ENCODE measurements at regions not wholly inside any gene's neighbourhood (a gene's known extent, or its start where the extent isn't known, plus 50 kb on each side); places are given as distances from the start of the nearest gene placed in this dataset.

DNA sequence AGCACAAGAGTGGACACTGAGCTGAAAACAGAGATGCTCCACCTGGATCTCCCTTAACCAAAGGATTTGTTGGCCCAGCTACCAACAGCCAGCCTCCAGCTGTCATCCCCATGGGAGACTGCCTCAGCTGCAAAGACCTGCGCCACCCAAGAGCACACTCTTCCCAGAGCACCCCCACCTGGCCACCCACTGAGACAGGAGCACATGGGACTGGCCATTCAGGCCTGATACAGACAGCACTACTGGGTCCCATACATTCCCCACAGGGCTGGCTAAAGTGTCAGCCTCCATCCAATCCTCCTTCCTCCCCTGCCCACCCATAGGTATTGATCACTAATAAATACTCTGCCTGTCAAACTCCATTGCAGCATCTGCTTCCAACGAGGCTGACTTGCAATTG, 241.5 kb downstream of the BCL11B start:
- no peak for DNase-seq
- no peak for ATAC-seq
- Histone ChIP-seq H3K27me3 (ENCODE audit: control insufficient read depth, insufficient read depth, low read length) (no peaks in the 10 kb centered on the region), H3K27ac (ENCODE audit: low read length) (no peak overlapping the region), H3K4me3 (ENCODE audit: low read length) (no peak overlapping the region), H3K36me3 (ENCODE audit: control insufficient read depth, insufficient read depth, low read length) (no peaks in the 10 kb centered on the region), H3K4me1 (ENCODE audit: control insufficient read depth, insufficient read depth, low read length) (peaks cover 6% of the 10 kb centered on the region), H3K9me3 (ENCODE audit: control insufficient read depth, insufficient read depth, low read length) (no peaks in the 10 kb centered on the region)
- Mint-ChIP-seq H3K4me1 (peaks cover 8% of the 10 kb centered on the region in 2 donors), H3K36me3 (no peaks in the 10 kb centered on the region), H3K27me3 (ENCODE audit: low read depth in 2 of 2) (peaks cover 0 to 2% of the 10 kb centered on the region in 2 donors), H3K27ac (no peak overlapping the region), H3K4me3 (no peak overlapping the region), H3K9me3 (no peaks in the 10 kb centered on the region)
- TF ChIP-seq, protein P1, sequence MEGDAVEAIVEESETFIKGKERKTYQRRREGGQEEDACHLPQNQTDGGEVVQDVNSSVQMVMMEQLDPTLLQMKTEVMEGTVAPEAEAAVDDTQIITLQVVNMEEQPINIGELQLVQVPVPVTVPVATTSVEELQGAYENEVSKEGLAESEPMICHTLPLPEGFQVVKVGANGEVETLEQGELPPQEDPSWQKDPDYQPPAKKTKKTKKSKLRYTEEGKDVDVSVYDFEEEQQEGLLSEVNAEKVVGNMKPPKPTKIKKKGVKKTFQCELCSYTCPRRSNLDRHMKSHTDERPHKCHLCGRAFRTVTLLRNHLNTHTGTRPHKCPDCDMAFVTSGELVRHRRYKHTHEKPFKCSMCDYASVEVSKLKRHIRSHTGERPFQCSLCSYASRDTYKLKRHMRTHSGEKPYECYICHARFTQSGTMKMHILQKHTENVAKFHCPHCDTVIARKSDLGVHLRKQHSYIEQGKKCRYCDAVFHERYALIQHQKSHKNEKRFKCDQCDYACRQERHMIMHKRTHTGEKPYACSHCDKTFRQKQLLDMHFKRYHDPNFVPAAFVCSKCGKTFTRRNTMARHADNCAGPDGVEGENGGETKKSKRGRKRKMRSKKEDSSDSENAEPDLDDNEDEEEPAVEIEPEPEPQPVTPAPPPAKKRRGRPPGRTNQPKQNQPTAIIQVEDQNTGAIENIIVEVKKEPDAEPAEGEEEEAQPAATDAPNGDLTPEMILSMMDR (IDR thresholded peaks at IDR 0.05): no peak
- intact Hi-C loops (cut with micrococcal nuclease): no loop called here
- 73% methylated on average over 2 of the region's 2 CpGs for whole genome bisulfite sequencing (ENCODE audit: insufficient coverage)

DNA sequence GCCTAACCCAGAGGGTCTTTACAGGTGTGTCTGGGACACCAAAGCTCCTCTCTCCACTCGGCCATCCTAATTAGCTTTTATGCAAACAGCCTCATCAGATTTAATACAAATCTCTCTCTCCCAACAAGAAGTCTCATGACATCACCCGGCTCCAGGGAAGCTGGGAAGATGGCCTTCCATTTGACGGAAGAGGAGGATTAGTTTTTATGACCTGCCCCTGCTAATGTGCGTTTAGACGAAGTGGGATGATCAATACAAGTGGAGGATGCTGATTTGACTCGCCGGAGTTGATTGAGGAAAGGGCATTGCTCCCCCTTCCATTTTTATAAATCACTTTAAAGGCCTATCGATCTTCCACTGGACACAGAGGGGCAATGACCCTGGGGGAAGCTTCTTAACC, 239.2 kb downstream of the BCL11B start:
- H3K27ac ChIP-seq (ENCODE audit: low read length): no peak overlapping the region
- Mint-ChIP-seq H3K27me3 (ENCODE audit: low read depth in 2 of 2) (peaks cover 13% of the 10 kb centered on the region in 2 donors), H3K9me3 (no peaks in the 10 kb centered on the region), H3K27ac (no peak overlapping the region), H3K4me1 (peaks cover 6 to 9% of the 10 kb centered on the region in 2 donors), H3K4me3 (no peak overlapping the region), H3K36me3 (no peaks in the 10 kb centered on the region)
- TF ChIP-seq, protein P1 (IDR thresholded peaks at IDR 0.05): no peak
- no peaks in the 10 kb centered on the region for H3K36me3 ChIP-seq (ENCODE audit: control insufficient read depth, insufficient read depth, low read length)
- DNase-seq: no peak
- H3K4me1 ChIP-seq (ENCODE audit: control insufficient read depth, insufficient read depth, low read length): peaks cover 6% of the 10 kb centered on the region
- H3K4me3 ChIP-seq (ENCODE audit: low read length): no peak overlapping the region
- no peaks in the 10 kb centered on the region for H3K9me3 ChIP-seq (ENCODE audit: control insufficient read depth, insufficient read depth, low read length)
- intact Hi-C loops (cut with micrococcal nuclease): no loop called here
- H3K27me3 ChIP-seq (ENCODE audit: control insufficient read depth, insufficient read depth, low read length): no peaks in the 10 kb centered on the region
- ATAC-seq: no peak
- WGBS (ENCODE audit: insufficient coverage): 92% methylated on average over 8 of the region's 8 CpGs

DNA sequence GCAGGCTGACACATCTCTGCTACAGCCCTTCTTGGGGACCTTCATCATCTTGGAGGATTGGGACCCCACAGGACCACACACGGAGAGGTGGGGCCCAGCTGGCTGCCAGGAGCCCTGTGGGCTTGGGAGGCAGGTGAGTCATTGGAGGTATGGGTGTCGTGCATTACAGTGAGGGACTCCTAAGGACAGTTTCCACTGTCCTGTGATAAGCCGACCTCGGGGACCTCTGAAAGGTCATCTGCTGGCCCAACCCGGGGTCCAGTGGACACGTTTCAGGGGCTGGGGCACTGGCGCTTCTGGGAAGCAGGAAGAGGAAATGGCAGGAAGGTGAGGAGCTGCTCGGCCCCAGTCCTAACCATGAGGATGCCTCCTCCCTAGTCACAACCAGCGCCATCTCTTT, 238.0 kb downstream of the BCL11B start:
- Histone ChIP-seq H3K4me1 (ENCODE audit: control insufficient read depth, insufficient read depth, low read length) (peaks cover 6% of the 10 kb centered on the region), H3K27ac (ENCODE audit: low read length) (no peak overlapping the region), H3K36me3 (ENCODE audit: control insufficient read depth, insufficient read depth, low read length) (no peaks in the 10 kb centered on the region), H3K27me3 (ENCODE audit: control insufficient read depth, insufficient read depth, low read length) (no peaks in the 10 kb centered on the region), H3K9me3 (ENCODE audit: control insufficient read depth, insufficient read depth, low read length) (no peaks in the 10 kb centered on the region), H3K4me3 (ENCODE audit: low read length) (no peak overlapping the region)
- Mint-ChIP-seq H3K36me3 (no peaks in the 10 kb centered on the region), H3K27me3 (ENCODE audit: low read depth in 2 of 2) (peaks cover 13% of the 10 kb centered on the region in 2 donors), H3K9me3 (no peaks in the 10 kb centered on the region), H3K4me1 (peaks cover 6 to 9% of the 10 kb centered on the region in 2 donors), H3K4me3 (no peak overlapping the region), H3K27ac (no peak overlapping the region)
- 92% methylated on average over 7 of the region's 9 CpGs for WGBS (ENCODE audit: insufficient coverage)
- intact Hi-C loops (cut with micrococcal nuclease): no loop called here
- TF ChIP-seq, protein P1 (IDR thresholded peaks at IDR 0.05): no peak
- ATAC-seq (no peak), DNase-seq (no peak)

DNA sequence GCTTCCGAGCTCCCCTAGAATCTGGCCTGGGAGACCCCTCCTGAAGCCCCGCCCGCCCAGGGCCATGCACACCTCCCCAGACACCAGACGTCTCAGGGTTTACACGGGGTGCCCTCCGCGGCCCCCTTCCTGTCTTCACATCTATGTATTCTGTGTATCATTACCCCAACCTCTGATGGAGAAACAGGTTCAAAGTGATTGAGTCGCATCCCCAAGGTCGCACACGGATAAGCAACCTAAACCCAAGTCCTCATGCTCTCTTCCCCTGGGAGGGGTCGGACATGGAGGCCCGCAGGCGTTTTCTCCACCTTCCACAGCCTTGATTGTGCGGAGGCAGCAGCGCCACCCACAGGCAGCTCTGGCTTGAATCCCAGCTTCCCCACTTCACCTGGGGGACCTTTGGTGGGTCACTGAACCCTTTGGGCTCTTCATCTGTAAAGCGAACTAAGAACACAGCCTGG, 237.3 kb downstream of the BCL11B start:
- Mint-ChIP-seq H3K27ac (no peak overlapping the region), H3K9me3 (no peaks in the 10 kb centered on the region), H3K27me3 (ENCODE audit: low read depth in 2 of 2) (peaks cover 13% of the 10 kb centered on the region in 2 donors), H3K36me3 (no peaks in the 10 kb centered on the region), H3K4me1 (peaks cover 6 to 9% of the 10 kb centered on the region in 2 donors), H3K4me3 (no peak overlapping the region)
- Histone ChIP-seq H3K9me3 (ENCODE audit: control insufficient read depth, insufficient read depth, low read length) (no peaks in the 10 kb centered on the region), H3K4me3 (ENCODE audit: low read length) (no peak overlapping the region), H3K27me3 (ENCODE audit: control insufficient read depth, insufficient read depth, low read length) (no peaks in the 10 kb centered on the region), H3K27ac (ENCODE audit: low read length) (no peak overlapping the region), H3K4me1 (ENCODE audit: control insufficient read depth, insufficient read depth, low read length) (peaks cover 6% of the 10 kb centered on the region), H3K36me3 (ENCODE audit: control insufficient read depth, insufficient read depth, low read length) (no peaks in the 10 kb centered on the region)
- 90% methylated on average over 16 of the region's 16 CpGs for WGBS (ENCODE audit: insufficient coverage)
- intact Hi-C loops (cut with micrococcal nuclease): no loop called here
- DNase-seq (no peak), ATAC-seq (no peak)
- TF ChIP-seq, protein P1 (IDR thresholded peaks at IDR 0.05): no peak
